ENCODE measurements at regions not wholly inside any gene's neighbourhood (a gene's known extent, or its start where the extent isn't known, plus 50 kb on each side); places are given as distances from the start of the nearest gene placed in this dataset.
"Not testable (repeated sequence)": the region's sequence is repeated elsewhere in the genome, so short reads cannot be mapped to it uniquely, and the experiment has no call there.

DNA sequence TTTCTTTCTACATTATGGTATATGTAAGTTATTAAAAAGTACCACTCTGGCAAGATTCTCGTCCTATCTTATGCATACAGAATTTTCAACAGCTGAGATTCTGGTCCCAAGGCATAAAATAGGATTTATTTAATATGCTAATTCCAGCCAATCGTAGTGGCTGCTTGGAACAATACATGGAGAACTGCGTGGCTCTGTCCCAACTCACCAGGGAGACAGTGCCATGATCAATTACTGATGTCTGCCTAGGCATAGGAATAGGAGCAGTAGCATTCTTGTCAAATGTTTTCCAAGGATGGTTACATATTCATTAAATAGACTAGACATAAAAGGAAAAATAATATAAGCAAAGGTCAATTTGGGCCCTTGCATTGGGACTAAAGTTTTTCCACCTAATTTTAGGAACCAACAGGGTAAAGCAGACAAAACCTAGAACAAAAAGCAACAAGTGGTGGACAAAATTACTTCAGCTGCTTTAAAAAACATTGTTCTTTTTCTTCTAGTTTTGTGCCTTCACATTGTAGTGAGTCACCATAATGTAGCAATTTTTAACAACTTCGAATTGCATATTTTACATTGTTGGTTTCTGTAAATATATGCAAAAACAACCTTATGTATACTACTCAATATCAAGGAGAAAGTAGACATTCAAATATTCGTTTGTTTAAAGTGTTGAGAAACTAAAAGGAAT is 232.8 kb upstream of the ATP5MC3 start:
- in situ Hi-C loops (cut with MboI; ENCODE audit: low pct_unique_long_range_greater_than_20kb, low sequenced_read_pairs): no loop called here
- no peak for DNase-seq

DNA sequence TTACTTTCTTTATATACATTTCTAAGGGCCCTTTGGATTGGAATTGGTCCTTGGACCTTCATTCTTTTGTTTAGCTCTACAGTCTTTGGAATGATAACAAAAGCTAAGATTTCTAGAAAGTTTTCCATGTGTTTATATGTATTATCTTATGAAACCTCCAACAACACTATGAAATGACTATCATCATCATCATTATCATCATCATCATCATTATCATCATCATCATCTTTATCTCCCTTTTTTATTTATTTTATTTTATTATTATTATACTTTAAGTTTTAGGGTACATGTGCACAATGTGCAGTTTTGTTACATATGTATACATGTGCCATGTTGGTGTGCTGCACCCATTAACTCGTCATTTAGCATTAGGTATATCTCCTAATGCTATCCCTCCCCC is 229.4 kb upstream of the ATP5MC3 start:
- in situ Hi-C loops (cut with MboI; ENCODE audit: low pct_unique_long_range_greater_than_20kb, low sequenced_read_pairs); DNase-seq: not testable (repeated sequence)

DNA sequence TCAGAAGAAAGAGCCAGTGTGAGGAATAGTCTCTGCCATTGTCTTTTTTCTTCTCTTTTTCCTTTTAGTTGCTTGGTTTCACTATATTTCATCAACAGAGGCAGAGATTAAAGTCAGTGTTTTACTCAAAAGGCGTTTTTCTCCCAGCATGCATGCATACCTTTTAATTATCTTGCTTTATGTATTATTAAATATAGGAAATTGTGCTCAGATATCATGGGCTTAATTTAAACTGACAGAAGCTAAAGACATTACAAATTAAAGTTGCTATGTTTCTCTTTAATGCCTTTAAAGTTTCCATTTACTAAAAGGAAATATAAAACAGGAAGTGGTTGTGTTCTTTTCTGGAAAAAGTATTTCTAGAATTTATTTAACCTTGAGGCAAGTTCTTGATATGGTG is 223.3 kb upstream of the ATP5MC3 start:
- in situ Hi-C loops (cut with MboI; ENCODE audit: low pct_unique_long_range_greater_than_20kb, low sequenced_read_pairs): no loop called here
- no peak for DNase-seq

DNA sequence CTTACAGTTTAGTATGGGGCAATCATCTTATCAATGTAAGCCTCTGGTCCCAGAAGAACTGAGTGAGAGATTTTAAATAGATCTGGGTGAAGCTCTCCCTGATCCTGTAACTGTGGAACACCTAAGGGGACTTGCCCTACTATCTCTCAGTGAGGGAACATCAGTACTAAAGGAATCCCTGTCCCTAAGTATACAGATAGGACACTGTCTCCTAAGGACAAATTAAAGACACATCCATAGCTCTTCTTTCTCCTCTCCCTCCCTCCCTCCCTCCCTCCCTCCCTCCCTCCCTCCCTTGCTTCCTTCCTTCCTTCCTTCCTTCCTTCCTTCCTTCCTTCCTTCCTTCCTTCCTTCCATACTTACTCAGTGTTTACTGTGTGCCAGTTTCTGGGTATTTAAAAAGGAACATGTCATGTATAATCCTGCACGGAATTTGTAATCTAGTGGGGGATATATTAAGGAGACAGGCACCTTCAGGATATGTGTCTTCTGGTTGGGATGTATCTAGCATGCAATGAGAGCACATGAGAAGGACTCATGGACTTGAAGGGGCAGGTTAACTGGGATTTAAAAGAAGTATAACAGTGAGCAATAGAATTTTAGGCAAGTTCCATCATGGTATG is 222.2 kb upstream of the ATP5MC3 start:
- DNase-seq: no peak
- in situ Hi-C loops (cut with MboI; ENCODE audit: low pct_unique_long_range_greater_than_20kb, low sequenced_read_pairs): no loop called here

DNA sequence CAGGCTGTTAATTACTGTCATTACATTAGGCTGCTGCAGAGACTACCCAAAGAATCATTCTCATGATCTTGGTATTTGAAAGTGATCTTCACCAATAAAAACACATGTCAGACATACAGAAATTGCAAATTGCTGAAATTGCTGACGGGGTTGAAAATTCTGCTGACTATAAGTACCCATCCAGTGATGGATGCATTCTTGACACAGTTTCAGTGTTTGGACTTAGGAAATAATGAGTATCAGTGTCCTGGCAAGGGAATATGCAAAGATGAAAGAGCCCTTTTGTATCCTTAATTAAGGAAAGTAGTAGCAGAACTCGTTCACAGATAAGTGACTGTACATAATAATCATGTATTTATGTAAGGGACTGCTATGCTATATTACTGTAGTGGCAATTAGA is 221.1 kb upstream of the ATP5MC3 start:
- in situ Hi-C loops (cut with MboI; ENCODE audit: low pct_unique_long_range_greater_than_20kb, low sequenced_read_pairs): no loop called here
- DNase-seq: no peak

DNA sequence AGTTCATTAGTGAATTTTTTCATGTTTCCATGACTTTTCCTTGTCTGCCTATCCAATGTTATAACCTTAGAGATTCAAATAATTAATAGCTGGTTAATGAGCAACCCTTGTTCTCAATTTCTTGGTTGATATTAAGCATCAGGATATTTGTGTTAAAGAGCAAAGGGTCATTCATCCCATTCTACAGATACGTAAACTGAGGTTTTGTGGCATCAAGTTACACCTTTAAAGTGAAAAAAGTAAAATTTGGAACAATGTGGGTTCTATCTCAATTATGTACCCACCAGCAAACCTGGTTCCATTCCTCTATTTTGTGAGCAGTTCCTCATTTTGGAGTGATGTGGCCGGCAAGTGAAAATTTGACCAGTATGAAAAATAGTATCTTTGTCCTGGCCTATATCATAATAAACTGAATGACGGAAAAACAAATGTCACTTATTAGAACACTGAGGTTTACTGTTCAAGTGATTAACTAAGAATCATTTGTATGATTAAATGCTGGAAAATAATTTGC is 220.5 kb upstream of the ATP5MC3 start:
- in situ Hi-C loops (cut with MboI; ENCODE audit: low pct_unique_long_range_greater_than_20kb, low sequenced_read_pairs): no loop called here
- no peak for DNase-seq

DNA sequence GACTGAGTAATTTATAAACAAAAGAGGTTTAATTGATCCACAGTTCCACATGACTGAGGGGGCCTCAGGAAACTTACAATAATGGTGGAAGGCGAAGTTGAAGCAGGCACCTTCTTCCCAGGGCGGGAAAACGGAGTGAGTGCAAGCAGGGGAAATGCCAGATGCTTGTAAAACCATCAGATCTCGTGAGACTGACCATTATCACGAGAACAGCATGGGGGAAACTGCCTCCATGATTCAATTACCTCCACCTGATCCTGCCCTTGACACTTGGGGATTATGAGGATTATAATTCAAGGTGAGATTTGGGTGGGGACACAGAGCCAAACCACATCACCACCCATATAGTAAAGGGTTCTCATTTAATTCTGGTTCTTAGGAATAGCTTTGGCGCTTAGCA is 219.5 kb upstream of the ATP5MC3 start:
- no peak for DNase-seq
- in situ Hi-C loops (cut with MboI; ENCODE audit: low pct_unique_long_range_greater_than_20kb, low sequenced_read_pairs): no loop called here

DNA sequence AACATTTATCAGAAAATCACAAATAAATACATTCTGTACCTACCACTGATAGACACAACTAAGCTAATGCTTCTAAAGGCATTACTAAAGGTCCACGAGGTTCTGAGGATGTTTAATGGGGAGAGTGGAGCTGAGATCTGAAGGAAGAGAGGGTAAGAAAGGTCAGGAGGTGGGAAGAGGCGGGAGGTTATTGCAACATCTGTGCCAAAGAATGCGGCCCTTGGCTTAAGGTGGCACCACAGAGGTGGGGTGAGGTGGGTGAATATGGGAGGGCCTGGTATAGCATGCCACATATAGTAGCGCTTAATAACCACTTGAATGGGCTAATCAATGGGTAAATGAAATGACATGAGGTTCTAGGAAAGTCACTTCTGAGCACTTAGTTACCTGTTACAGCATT is 217.8 kb upstream of the ATP5MC3 start:
- DNase-seq: no peak
- in situ Hi-C loops (cut with MboI; ENCODE audit: low pct_unique_long_range_greater_than_20kb, low sequenced_read_pairs): no loop called here

DNA sequence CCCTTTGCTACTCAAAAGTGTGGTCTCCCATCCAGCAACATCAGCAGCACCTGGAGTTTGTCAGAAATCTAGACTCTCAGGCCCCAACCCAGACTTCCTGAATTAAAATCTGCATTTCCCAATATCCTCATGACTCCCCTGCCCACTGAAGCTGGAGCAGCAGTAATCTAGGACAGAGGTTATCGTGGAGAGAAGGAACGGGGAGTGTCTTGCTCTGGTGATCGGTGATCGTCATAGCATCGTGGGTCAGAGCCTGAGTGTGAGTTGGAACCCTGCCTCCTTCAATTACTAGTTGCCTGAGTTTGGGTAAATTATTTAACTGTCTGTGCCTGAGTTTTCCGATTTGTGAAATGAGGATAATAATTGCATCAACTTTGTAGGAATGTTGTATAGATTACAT is 217.3 kb upstream of the ATP5MC3 start:
- no peak for DNase-seq
- in situ Hi-C loops (cut with MboI; ENCODE audit: low pct_unique_long_range_greater_than_20kb, low sequenced_read_pairs): no loop called here

DNA sequence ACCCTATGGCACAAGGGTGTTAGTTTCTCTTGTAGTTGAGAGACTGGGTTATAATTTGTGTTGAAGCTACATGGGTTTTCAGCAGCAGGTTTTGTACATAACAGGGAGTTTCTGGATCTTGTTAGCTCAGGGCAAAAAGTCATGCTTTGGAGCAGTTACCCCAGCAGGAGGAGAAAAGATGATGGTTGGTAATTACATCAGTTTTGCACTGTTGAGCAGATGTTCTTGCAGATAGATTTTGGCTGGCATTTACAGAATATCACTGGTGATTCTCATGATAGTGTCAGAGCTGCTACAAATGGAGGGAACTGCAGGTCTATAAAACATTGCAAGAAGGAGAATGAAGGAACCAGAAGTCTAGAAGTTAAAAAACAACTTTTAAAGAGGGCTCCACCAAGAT is 215.2 kb upstream of the ATP5MC3 start:
- no peak for DNase-seq
- in situ Hi-C loops (cut with MboI; ENCODE audit: low pct_unique_long_range_greater_than_20kb, low sequenced_read_pairs): no loop called here

DNA sequence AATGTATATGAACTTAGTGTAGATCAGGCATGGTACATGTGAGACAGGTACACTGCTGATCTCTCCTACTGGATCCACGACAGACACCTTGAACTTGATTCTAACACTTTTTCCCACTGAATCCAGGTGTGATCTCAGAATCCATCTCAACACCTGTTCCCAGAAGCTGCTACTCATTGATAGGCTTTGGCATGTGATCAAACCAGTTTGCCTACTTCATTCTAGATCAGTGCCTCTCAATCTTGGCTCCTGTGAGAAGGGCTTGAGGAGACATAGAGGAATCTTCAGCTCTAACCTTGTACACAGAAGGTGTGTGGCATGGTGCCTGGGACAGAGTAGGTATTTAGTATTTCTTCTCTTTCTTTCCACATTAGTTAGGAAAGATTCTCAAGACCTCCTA is 212.3 kb upstream of the ATP5MC3 start:
- in situ Hi-C loops (cut with MboI; ENCODE audit: low pct_unique_long_range_greater_than_20kb, low sequenced_read_pairs): no loop called here
- DNase-seq: no peak

DNA sequence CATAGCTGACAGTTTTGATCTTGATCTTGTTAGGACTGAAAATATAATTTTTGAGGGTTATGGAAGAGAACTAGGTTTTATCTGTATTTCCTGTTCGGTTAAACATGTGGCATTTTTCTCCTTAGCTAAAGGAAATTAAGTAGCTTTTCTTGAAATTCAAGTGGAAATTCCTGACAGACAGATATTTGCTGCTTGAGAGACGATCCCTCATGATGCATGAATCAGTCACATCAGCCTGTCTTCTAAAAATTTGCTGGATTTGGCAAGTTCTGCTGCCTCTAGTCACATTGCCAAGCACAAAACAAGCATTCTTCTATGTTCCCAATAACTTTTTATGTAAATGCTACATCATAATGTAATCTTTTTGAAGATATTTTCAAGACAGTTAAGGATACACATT is 201.8 kb upstream of the ATP5MC3 start:
- in situ Hi-C loops (cut with MboI; ENCODE audit: low pct_unique_long_range_greater_than_20kb, low sequenced_read_pairs): no loop called here
- DNase-seq: no peak

DNA sequence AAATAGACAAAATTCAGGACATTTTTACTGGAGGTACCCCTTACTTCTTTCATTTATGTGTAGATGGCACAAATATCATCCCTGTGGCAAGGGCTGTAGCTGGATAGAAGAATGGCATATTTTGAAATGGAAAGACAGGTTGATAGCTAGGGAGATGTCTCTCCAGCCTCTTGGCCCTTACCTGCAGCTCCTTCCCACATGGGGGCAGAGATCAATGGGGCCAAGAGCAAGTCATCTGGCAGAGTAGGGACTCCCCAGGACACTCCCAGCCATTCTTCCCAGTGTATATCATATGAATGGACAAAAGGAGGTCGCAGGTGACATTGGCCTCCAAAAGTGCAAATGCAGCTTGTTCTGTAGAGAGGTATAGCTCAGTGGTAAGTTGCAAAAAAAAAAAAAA is 192.2 kb upstream of the ATP5MC3 start:
- no peak for DNase-seq
- in situ Hi-C loops (cut with MboI; ENCODE audit: low pct_unique_long_range_greater_than_20kb, low sequenced_read_pairs): loop anchor here (25.0 kb wide), 1 partner anchor 714 kb away; the partner anchor contains the start of genes EVX2, HOXD12 and HOXD13

DNA sequence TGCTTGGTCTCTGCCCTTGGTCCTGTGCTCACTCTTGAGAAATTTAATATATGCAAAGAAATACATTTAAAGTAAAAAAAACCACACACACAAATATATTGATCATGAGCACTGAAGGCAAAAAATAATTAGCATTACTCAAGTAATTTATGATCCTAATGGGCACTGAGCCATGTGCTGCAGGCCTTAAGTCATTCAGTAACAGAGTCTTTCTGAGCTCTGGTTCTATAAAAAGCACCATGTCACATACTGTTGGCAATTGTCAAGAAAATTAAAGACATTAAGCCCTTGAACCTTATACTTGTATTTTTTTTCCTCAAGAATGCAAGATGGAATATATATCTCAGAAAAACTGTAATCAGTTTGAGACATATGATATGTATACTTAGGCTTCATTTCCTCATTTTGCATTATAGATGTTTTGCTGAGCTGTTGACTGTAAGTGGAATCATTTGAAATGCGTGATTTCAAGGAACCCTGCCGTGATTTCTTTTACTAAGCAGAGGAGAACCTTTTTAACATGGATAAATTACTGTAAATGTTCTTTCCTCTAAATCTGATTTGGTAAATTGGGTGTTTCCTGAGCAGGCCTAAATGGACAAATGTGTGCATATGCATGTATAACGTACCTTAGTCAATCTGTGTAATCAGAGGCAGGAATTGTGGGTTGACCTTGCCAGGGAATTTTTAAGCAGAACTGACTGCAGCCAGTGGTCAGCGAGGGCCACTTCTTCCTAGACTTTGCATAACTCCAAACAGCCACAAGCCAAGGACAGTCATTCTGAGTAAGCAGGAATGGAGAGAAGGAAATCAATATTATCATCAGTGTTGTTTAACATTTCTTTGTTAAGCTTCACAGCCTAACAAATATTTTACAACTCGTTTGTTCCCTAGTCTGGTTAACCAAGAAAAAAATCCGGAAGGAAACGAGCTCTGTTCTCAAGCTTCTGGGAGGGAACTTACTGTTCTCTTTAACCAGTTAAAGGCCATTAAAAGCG is 191.5 kb upstream of the ATP5MC3 start:
- in situ Hi-C loops (cut with MboI; ENCODE audit: low pct_unique_long_range_greater_than_20kb, low sequenced_read_pairs): loop anchor here (25.0 kb wide), 1 partner anchor 714 kb away; the partner anchor contains the start of genes EVX2, HOXD12 and HOXD13
- peak; percentile 32 for DNase-seq

DNA sequence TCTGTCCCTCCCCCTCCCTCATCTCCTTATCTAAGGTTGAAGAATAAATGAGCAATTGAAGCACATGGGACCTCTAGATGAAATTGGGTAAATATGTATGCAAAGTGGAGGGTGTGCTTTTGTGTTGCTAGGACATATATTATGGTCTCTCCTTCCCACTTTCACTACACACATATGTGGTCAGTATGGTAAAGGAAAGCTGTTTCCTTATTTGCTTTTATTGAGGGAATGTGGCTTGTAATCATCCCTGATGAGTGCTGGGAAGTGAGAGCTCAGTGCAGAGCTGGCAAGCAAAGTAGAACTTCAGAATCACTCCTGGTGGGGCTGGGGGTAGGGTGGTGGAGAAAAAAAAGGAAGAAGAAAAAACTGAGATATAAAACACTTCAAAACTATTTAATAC is 189.9 kb upstream of the ATP5MC3 start:
- DNase-seq: no peak
- in situ Hi-C loops (cut with MboI; ENCODE audit: low pct_unique_long_range_greater_than_20kb, low sequenced_read_pairs): loop anchor here (25.0 kb wide), 1 partner anchor 716 kb away; the partner anchor contains the start of genes EVX2, HOXD12 and HOXD13

DNA sequence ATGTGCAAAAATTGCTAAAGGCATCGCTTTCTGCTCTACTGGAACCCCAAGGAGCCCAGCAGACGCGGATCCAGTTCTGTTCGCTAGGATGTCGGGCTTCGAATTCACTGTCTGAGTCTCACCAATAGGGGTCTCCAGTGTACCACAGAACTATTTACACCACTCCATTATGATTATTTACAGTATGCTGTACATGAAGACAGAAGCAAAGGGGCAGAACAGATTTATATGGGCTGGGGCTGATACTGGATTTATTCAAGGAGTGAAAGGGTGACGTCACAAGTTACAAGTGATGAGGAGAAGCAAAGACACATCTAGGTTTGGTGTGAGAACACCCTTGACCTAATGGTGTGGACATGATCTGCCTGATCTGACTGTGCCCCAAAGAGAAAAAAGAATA is 185.3 kb upstream of the ATP5MC3 start:
- peak; percentile 69 for DNase-seq
- in situ Hi-C loops (cut with MboI; ENCODE audit: low pct_unique_long_range_greater_than_20kb, low sequenced_read_pairs): loop anchor here (25.0 kb wide), 1 partner anchor 720 kb away; the partner anchor contains the start of genes EVX2, HOXD12 and HOXD13

DNA sequence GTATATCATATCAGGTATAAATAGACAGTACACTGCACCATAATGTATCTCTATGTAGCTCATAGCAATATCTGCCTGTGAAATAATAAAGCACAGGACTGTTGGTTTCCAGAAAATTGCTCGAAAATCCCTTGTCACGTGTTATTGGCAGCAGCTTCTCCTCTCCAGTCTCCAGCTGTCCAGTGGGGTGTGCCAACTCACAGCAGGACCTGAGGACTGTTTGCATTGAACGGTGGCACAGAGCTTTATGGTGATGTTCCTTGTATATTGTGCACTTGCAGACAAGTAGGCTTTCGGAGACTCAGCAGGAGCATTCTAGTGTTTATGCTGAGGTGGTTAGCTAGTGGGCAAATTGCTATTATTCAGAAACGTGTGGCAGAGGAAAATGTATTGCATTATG is 182.2 kb upstream of the ATP5MC3 start:
- no peak for DNase-seq
- in situ Hi-C loops (cut with MboI; ENCODE audit: low pct_unique_long_range_greater_than_20kb, low sequenced_read_pairs): loop anchor here (25.0 kb wide), 1 partner anchor 724 kb away; the partner anchor contains the start of genes EVX2, HOXD12 and HOXD13

DNA sequence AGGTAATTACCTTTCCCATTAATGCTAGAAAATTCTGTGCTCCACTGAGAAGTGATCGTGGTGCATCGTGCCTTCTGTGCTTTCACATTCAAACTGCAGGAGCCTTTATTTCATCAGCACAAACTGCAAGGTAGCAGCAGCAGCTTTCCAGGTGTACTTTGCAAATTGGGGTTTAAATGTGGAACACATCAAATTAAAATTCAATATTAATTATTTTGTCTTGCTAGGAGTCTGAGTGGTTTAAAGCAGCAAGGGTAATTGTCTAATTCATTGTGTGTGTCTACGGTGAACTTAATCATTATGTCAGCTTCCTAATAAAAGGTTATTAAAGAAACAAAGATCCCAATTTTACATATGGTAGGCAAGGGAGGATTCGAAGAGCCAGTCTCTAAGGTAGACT is 180.8 kb upstream of the ATP5MC3 start:
- DNase-seq: no peak
- in situ Hi-C loops (cut with MboI; ENCODE audit: low pct_unique_long_range_greater_than_20kb, low sequenced_read_pairs): loop anchor here (25.0 kb wide), 1 partner anchor 725 kb away; the partner anchor contains the start of genes EVX2, HOXD12 and HOXD13

DNA sequence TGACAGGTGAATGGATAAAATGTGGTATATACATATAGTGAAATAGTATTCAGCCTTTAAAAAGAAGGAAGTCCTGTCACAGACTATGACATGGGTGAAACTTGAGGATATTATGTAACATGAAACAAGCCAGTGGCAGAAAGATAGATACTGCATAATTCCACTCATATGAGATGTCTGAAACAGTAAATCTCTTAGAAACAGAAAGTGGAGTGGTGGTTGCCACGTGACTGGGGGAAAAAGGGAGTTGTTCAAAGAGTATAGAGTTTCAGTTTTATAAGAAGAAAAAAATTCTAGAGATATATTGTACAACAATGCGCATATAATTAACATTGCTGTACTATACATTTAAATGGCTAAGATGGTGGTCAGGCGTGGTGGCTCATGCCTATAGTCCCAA is 178.2 kb upstream of the ATP5MC3 start:
- in situ Hi-C loops (cut with MboI; ENCODE audit: low pct_unique_long_range_greater_than_20kb, low sequenced_read_pairs): loop anchor here (25.0 kb wide), 1 partner anchor 728 kb away; the partner anchor contains the start of genes EVX2, HOXD12 and HOXD13
- DNase-seq: no peak

All from KBM-7 (cell line).